NCI-H345 (cell line): ENCODE measurements at regions not wholly inside any gene's neighbourhood (a gene's known extent, or its start where the extent isn't known, plus 50 kb on each side); places are given as distances from the start of the nearest gene placed in this dataset.

ENCODE experiments used
- DNase-seq: peaks from one replicate; lab custom pipeline; 2025; lab: John Stamatoyannopoulos, UW

DNA sequence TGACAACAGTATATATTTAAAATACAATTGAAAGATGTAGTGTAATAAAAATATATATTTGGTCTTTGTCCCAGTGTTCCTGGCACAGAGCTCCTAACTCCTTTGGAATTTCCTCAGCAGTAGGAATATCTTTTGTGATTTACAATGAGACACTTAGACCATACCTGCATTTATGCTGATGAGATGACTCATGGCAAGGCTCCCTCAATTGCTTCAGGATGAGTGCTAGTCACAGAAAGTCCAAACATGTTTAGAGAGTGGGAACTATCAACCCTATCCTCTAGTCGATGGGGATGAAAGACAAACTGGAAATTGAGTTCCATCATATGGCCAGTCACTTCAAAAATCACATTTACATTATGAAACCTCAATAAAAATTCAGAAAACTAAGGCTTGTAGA is 588.3 kb upstream of the LMCD1 start:
- no peak for DNase-seq

DNA sequence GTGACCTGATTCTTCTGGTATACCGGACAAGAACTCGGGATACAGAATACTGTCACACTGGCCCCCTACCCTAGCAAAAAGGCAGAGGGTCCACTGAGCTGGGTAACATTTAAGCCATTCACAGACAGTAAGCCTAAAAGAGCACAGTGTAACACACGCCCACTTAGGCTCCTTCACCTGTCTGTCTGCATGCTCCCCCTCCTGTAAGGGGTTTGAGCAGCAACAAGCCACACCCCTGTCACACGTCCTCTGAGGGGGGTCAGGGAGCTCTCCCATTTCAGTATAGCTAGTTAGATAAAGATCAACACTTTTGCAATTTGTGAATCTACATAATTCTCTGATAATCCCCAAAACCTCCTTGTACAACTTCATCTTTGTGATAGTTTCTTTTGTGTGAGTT is 586.3 kb upstream of the LMCD1 start:
- DNase-seq, result no peak

DNA sequence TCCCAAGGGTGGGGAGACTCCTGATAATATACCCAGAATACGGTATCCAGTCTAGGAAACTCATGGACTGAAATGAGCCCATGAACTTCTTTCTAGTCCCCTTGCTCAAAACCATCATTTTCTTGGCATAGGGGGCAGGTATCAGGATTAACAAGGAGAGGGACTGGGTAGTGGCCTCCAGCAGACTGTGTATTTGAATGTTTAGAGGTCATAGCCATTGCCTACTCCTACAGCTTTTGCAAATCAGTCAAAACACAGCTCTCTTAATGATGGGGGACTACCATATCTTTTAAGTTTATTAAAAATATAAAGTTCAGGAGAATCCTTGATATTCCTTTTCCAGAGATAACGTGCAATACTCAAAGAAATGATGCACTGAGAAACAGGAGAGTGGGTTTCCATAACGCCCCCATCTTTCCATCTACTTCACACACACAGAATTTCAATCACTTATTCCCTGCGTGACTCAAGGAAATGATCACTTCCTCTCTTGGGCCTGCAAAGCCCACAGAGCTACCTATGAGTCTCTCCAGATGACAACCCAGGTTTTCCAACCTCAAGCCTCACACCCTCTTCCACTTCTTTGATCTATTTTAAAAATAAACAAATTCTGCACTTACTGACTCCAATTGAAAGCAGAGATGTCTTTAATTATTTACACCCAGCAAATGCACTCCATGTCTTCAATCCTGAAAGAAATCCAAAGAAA is 584.0 kb upstream of the LMCD1 start:
- no peak for DNase-seq

DNA sequence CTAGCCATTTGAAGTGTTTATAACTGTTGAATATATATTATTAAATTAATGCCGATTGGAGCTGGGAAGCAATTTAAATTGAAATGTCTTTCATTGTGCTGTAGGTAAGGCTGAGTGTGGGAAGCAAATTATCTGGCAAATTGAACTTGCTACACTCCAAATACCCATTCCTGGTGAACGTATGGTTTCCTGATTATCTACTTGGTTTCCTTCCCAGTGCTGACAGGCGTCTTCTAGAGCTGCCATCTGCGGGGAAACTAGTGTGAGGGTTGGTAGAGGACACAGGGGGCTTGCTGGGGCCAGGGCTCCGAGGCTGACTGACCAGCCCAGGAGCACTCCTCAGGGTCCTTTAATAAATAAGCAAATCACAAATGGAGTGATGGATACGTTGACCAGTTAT is 581.4 kb upstream of the LMCD1 start:
- no peak for DNase-seq

DNA sequence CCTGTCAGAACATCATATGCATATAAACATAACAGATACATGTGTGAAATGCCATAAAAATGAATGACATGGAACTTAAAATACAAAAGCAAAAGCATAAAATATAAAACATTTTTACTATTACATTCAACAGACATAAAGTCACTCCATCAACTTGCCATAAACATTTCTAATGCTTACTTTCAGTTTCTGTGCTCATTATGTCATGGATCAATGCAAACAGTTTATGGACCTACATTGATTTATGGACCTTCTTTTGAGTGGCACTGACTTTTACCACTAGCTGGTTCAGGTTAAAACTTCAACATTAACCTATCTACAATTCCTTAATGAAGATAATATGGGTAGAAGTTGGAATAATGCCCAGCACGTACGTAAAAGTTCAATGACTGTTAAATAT is 577.4 kb upstream of the LMCD1 start:
- DNase-seq, result no peak

DNA sequence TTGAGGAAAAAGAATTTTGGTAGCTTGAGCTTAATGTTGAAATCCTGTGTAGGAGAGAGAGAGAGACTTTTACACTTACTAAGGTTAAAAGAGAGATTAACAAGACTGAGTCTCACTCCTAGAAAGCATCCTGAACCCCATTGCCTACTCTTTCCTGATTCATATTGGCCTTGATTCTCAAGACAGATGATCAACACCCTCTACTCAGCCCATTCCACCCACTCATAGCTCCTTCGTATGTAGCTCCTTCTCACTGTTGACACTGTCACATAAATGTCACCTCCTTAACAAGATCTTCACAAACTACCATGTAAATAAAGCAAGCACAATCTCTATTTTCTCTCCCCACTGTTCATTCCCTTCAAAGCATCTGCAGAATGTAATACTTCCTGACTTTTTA is 574.6 kb upstream of the LMCD1 start:
- no peak for DNase-seq

DNA sequence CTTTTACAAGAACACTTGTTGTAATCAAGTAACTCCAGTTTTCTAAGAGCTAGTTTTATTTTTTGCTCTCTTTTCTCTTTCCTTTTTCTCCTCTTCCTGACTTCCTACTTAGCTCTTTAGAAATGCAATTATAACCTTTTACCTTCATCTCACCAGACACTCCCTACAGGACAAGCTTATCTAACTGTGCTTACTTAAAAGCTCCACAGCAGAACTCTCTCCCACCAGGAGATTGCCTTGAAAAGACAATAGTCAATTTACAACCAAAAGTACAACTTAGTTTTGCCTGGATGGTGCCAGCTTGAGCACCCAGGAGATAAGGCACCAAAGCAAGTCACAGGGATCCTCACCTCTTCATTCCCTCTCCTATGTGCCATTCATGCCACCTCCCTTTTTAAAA is 573.8 kb upstream of the LMCD1 start:
- DNase-seq, result no peak

DNA sequence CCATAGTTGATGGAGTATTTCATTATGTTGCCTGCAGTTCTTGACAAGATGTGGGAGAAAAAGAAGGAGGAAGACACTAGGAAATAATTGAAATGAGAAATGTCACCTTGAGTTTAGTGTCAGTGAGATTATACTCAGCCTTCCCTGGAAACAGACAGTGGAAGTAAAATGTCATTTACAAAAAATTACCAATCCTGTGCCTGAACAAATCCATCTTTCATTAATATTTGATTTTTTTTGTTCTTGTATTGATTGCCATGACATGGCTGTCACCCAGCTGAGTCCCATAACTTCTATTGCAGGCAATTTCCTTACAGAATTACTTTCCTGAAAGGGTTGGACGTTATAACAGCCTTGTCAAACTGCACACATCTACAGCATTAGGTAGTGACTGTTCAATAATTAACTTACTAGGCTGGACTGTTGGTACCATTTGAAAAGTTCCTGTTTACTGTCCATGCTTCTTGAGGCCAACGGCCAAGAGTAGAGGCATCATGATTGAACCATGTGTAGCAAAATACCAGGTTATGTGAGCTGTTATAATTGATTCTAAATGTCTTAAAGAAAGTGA is 572.2 kb upstream of the LMCD1 start:
- no peak for DNase-seq

DNA sequence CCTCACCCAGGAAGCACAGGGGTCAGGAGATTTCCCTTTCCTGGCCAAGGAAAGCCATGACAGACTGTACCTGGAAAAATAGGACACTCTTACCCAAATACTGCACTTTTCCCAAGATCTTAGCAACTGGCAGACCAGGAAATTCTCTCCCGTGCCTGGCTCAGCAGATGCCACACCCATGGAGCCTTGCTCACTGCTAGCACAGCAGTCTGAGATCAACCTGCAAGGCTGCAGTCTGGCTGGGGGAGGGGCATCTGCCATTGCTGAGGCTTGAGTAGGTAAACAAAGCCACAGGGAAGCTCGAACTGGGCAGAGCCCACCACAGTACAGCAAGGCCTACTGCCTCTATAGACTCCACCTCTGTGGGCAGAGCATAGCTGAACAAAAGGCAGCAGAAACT is 567.3 kb upstream of the LMCD1 start:
- DNase-seq, result no peak

DNA sequence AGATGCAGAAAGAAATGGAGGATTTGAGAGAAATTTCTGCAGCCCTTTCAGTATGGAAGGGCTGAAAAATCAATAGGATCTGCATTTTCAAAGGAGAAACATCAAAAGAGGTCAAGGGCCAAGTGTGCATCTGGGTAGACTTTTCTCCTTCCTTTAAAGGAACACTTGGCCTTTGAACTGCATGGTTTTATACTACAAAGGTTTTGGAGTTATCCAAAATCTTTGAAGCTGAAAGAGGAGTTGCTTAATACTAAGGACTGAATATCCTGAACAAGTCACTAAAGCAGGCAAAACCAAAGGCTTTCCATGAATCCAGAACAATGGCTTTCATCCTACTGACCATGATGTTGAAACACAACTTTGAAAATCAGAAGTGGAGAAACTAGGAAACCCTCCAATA is 553.7 kb upstream of the LMCD1 start:
- no peak for DNase-seq

DNA sequence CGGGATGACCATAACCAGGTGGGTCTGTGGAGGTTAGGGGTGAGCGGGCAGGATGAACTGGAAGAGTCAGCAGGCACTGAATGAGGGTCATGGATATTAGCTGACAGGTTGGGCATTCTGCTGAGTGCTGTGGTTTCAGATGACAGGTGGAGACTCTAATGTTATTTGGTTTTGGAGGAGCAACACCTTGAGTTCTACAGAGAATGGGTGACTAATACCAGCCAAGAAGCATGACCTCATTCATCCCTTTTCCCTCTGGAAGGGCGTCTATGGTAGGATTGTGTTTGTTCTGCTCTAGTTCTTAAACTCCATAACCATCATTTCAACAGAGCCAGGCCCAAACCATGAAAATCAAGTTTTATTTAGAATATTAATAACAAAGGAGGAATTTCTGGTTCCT is 550.7 kb upstream of the LMCD1 start:
- DNase-seq, result no peak

DNA sequence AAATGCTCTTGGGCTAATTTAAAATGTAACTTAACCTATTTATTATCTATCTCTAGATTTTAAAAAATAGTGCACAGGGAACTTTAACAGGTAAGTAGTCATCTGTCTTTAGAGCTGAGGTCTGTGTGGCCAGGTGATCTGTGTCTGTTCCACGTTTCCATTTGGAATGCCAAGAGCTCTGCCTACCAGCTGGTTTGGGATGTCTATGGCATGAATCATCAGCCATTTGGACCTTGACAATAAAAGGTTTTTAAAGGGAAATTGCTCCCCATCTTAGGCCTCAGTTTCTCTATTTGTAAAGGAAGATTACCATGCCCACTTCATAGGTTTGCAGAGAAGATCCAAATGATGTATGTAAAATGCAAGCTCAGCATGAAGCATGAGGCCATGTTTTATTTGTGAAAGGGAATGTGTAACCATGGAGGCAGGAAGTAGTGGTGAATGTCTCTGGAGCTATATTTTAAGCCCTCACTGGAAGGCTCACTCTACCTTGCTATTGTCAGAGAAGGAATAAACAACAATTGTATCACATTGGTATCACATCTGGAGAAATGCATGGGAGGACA is 548.1 kb upstream of the LMCD1 start:
- DNase-seq, result no peak

DNA sequence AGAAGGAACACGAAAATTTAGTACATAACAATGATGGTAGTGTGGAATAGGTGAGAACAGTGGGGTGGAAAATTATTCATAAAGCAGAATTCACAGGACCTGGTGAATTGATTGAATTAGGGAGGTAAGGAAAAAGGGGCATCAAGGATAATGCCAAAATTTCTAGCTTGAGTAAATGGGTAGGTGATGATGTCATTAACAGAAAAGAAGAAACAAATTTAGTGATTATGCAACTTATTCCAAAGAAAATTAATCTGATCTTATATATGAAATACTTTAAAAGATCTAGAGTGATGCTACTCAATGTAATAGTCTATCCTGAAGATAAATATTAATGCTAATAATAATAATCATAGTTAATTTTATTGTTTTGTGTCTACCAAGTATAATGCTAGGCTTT is 544.6 kb upstream of the LMCD1 start:
- DNase-seq, result no peak

DNA sequence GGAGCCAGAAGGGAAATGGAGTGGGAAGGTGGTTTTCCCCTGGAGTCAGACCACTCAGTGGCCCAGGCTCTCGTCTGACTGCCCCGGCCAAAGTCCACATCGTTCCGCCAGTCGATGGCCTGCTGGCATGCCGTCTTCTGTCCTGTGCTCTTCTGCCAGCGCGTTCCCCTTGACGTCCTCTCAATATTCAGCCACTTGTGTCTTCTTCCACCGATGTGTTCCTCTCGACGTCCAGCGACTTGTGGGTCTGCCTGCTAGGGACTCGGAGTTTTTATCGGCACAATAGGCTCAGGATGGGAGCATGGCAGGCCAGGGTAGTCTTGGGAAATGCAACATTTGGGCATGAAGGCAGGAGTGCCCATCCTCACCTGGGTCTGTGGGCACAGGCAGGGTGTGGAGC is 542.5 kb upstream of the LMCD1 start:
- DNase-seq, result no peak

DNA sequence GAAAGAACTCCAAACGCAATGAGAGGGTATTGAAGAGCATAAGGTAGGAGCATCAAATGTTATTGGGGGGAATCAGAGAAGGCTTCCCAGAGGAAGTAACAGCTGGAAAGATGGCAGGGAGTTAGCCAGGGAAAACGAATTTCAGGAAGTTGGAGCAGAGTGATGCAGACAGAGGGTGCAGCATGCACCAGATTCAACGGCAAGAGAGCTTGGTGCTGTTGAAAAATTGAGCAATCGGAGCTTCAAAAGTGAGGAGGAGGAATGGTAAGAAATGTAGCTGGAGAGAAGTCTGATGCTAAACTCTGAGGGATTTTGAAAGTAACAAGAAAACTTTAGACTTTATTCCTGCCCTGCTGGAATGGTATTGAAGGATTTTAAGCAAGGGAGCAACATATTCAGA is 541.0 kb upstream of the LMCD1 start:
- DNase-seq, result no peak

DNA sequence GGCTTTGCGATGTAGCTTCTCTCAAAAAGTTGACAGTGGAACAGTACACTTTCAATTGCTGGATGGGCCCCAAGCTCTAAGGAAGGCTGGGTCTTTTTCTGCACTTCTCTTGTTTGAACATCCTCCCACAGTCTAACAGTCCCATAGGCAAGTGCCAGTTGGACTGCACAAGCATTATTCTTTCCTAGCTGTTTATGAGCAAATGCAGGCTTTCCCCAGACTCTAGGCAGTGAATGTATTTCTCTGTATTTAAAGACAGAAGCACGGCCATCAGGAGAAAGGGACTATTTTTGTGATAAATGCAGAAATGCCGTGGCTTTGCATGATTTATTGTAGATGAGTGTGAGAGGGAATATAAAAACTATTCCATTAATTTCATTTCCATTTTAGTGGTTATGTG is 539.3 kb upstream of the LMCD1 start:
- DNase-seq, result no peak

DNA sequence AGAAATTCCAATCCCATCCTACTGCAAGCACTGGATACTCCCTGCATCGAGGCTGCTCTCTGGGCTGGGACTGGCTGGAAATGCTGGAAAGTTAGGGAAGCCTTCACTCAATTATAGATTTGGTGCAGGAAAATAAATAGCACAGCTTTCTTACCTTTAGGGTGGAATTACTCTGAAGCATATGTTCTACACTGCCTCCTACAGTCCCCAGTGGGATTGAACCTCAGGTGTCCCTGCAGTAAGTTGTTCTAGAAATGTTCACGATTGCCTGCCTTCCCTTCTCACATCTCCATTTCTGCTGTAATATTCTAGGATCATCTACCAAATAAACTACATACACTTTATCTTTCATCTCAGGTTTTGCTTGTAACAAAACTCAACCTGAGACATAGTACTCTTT is 536.7 kb upstream of the LMCD1 start:
- DNase-seq, result no peak

DNA sequence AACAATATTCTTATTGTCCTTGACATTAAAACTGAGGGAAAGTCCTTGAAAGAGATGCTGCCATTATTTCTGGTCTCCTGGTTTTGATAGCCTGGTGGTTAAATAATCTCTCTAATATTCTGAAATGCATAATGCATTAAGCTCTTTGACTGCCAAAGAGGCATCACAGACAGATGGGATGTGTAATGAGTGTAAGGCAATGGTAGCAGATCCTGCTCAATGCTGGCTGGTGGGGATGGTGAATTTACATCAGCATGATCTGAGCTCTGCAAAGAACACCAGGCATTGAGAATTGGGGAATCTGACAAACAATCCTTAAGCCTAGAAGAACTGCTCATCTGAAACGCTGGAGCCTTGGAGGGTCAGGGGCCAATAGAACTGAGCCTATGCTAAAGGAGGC is 528.6 kb upstream of the LMCD1 start:
- no peak for DNase-seq

DNA sequence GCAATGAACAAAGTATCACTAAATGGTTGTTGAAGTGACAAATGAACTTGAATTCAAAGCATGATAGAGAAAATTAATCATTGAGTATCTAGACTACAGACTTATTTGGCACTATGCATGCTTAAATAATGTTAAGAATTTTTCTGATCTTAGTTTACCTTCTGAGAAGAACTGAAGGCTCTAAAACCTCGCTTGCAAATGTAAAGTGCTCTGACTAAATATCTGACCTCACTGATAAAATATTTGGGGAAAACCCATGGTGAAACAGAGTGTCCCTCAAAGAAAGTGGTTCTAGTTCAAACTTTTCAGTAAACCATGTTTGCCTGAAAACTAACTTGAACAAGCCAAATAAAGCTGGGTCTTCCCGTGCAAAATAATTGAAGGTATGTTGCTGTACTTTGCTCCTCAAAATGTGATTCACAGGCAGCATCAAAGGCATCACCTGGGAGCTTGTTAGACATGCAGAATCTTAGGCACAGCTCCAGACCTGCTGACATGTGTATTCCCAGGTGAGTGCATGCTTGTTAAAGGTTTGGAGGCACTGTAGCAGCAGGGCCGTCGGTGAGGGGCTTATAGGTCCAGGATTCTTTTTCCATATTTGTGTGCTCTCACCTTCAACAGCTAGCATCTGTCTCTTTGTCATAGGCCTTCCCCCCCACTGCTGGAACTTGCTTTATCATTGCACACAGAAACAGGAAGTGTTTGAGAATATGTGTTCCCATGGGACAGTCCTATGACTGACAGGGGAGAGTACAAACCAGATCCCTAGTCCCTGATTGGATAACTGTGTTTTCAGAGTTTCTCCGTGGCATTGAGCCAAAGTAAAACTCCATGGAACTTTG is 524.2 kb upstream of the LMCD1 start:
- no peak for DNase-seq

DNA sequence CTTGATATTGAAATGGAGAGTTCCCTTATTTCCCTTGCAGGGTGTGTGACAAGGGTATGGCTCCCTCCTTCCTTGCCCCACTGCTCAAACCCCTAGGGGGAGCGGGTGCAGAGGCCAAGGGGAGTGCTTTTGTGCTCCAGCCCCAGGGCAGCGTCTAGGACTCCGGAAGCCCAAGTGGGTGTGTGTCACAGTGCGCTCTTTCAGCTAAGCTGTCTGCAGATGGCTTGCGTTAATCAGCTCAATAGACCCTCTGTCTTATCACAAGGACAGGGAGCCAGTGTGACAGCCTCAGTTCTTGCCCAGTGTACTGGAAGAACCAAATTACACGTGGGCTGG is 523.6 kb upstream of the LMCD1 start:
- DNase-seq, result no peak

DNA sequence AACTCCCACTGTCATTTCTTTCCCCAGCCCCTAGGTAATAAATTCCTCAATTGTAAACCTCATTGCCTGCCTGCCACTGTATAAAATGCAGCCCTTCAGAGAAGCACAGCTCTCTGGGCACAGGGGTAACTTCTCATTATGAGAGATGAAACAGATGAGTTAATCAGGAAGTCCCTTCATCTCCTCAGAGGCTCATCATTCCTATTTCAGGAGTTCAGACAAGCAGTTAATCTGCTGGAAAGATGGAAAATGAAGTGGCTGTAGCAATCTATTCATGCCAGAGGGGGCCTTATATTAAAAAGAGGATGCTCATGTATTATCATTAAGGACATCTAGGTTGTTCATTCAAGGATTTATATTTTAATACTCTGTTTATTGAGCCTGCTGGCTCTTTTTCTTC is 519.5 kb upstream of the LMCD1 start:
- no peak for DNase-seq

DNA sequence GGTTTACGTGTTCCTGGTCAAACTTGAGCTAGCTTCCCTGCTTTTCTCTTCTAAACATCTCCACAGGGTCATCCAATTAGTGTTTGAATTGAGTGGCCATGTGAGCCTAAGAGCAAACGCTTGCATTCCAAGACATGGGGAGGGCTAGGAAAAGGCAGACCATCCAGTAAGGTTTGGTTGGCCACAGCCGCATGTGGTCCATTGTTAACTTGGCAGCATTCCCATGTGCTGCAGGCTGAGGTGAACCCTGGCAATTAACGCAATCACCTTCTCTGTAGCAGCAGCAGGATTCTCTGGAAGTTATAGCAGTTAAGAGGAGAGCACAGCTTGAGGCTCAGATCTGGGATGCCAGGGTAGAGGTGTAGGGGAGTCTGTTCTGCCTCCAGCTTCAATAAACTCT is 502.2 kb upstream of the LMCD1 start:
- DNase-seq, result no peak

DNA sequence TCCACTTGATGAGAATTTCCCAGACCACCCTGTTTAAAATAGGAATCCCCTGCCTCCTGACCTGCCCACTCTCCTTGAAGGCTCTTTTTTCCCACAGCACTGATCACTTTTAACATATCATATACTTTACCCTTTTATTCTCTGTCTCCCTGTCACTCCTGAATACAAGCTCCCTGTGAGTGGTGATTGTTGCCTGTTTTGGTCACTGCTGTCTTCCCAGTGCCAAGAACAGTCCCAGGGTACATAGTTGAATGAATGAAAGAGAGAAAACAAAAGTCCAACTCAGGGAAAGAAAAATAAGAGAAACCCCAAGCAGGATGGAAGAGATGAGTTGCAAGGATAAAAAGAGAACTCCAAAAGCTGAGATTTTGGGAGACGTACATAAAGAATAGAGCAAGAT is 500.3 kb upstream of the LMCD1 start:
- DNase-seq, result no peak
